Pancreas (tissue), 10 donors: ENCODE measurements at regions not wholly inside any gene's neighbourhood (a gene's known extent, or its start where the extent isn't known, plus 50 kb on each side); places are given as distances from the start of the nearest gene placed in this dataset.

ENCODE experiments used
- ATAC-seq, 4 donors: fragments of 200-7000 bp; cut with Tn5 transposase; one replicate each; pipeline versions ENCODE4 v1.8.0 to v1.9.1; 2020; ENCODE audit warnings: mild to moderate bottlenecking in 4 of 4, moderate library complexity in 4 of 4
- DNase-seq, 6 donors: peaks; one replicate each; pipeline ENCODE4 v3.0.0-alpha.2; 2020
- FAIRE-seq: peaks from 2 replicates; lab custom pipeline; 2012; peaks lifted over from hg19 to GRCh38; lab: Jason Lieb, UNC
- H3K27ac ChIP-seq, 4 donors: fragments of 200-600 bp; sonication (generic); 1 replicate in 3 of 4; 2 replicates in 1 of 4; pipeline versions ENCODE4 v1.5.0 to v1.8.0; 2020
- H3K27me3 ChIP-seq, 4 donors: fragments of 200-600 bp; one replicate each; pipeline ENCODE4 v1.8.0; 2021
- H3K36me3 ChIP-seq, 3 donors: fragments of 200-600 bp; sonication (generic) in 1 of 3; one replicate each; pipeline versions ENCODE4 v1.5.0 to v1.8.0; 2020 to 2021
- H3K4me1 ChIP-seq, 3 donors: fragments of 200-600 bp; one replicate each; pipeline ENCODE4 v1.8.0; 2021
- H3K4me3 ChIP-seq, 4 donors: fragments of 200-600 bp; sonication (generic) in 2 of 4; one replicate each; pipeline versions ENCODE4 v1.5.0 to v1.8.0; 2020 to 2021
- H3K9me3 ChIP-seq, 4 donors: fragments of 200-600 bp; one replicate each; pipeline ENCODE4 v1.8.0; 2021
- CTCF ChIP-seq, 4 donors: fragments of 200-600 bp; sonication (generic) in 3 of 4; IDR thresholded peaks; one replicate each; pipeline versions ENCODE4 v1.5.0 to v1.8.0; 2021; ENCODE audit warnings: antibody characterized with exemption in 4 of 4
- WGBS, 2 donors: extraction: QIAGEN DNeasy Blood & Tissue Kit; methylation state at CpG; one replicate each; pipeline ENCODE4 v1.1.7; 2013; 5-methylcytosine and 5-hydroxymethylcytosine counted together
- intact Hi-C, 3 donors: fragments of 100-400 bp; cut with DNase I; formaldehyde crosslinking; loops; one replicate each; pipeline versions ENCODE4 v1.11.1 to v1.14.2; 2022
- donor health status: healthy with polysubstance abuse.
- donor health status: DM: no; HTN: no; CAD: no; lungs with moderate emphysema.
- donor health status: DM: no; HTN: no; CAD: no.
- donor health status: control.
- donor health status: control.
- donor health status: Bipolar disorder and iron deficiency.
- donor health status: DM: yes; HTN: yes; CAD: no.
- donor health status: DM: no; HTN: no; CAD: no.
- donor health status: DM: no; HTN: no; CAD: no.
- donor health status: DM: yes; HTN: yes; CAD: no.

GRCh38 chr17:70499067-70499786, 329.9 kb downstream of the KCNJ2 start:
- ATAC-seq: peak in 3 of 4 donors; percentile 34 to 76 (median 74)
- no peak for TF ChIP-seq CTCF (IDR thresholded peaks at IDR 0.05)
- intact Hi-C loops: no loop called here
- 29 to 44% methylated on average over 2 of the region's 2 CpGs for WGBS, 2 donors
- H3K9me3 ChIP-seq: no peaks in the 10 kb centered on the region
- H3K36me3 ChIP-seq: no peaks in the 10 kb centered on the region
- H3K4me1 ChIP-seq: no peaks in the 10 kb centered on the region
- H3K27ac ChIP-seq: no peak overlapping the region
- H3K27me3 ChIP-seq: no peaks in the 10 kb centered on the region
- FAIRE-seq: no peak
- no peak for DNase-seq
- H3K4me3 ChIP-seq: no peak overlapping the region

- Histone ChIP-seq H3K27me3 (no peaks in the 10 kb centered on the region), H3K36me3 (no peaks in the 10 kb centered on the region), H3K4me1 (no peaks in the 10 kb centered on the region), H3K27ac (no peak overlapping the region), H3K4me3 (no peak overlapping the region), H3K9me3 (no peaks in the 10 kb centered on the region)
- DNase-seq (no peak), ATAC-seq (no peak), FAIRE-seq (no peak)
- no peak for TF ChIP-seq CTCF (IDR thresholded peaks at IDR 0.05)
- intact Hi-C loops: no loop called here
- WGBS, 2 donors: 76 to 85% methylated on average over 3 of the region's 3 CpGs
These were observed 334.1 kb downstream of the KCNJ2 start for GRCh38 chr17:70503449-70503848.

GRCh38 chr17:70510288-70510687, 341.0 kb downstream of the KCNJ2 start:
- FAIRE-seq (no peak), DNase-seq (no peak), ATAC-seq (no peak)
- no peaks in the 10 kb centered on the region for H3K9me3 ChIP-seq
- no peaks in the 10 kb centered on the region for H3K36me3 ChIP-seq
- no peak overlapping the region for H3K27ac ChIP-seq
- H3K4me1 ChIP-seq: no peaks in the 10 kb centered on the region
- no peak overlapping the region for H3K4me3 ChIP-seq
- intact Hi-C loops: no loop called here
- TF ChIP-seq CTCF (IDR thresholded peaks at IDR 0.05): no peak
- H3K27me3 ChIP-seq: no peaks in the 10 kb centered on the region
- WGBS, 2 donors: 71 to 75% methylated on average over 2 of the region's 2 CpGs

GRCh38 chr17:70517816-70518215, 348.5 kb downstream of the KCNJ2 start:
- ATAC-seq: no peak
- no peak for DNase-seq
- H3K36me3 ChIP-seq: no peaks in the 10 kb centered on the region
- H3K9me3 ChIP-seq: no peaks in the 10 kb centered on the region
- H3K4me3 ChIP-seq: no peak overlapping the region
- no peaks in the 10 kb centered on the region for H3K4me1 ChIP-seq
- intact Hi-C loops: no loop called here
- H3K27ac ChIP-seq: no peak overlapping the region
- FAIRE-seq: no peak
- TF ChIP-seq CTCF (IDR thresholded peaks at IDR 0.05): no peak
- no peaks in the 10 kb centered on the region for H3K27me3 ChIP-seq

- 80 to 89% methylated on average over 3 of the region's 3 CpGs for WGBS, 2 donors
- no peak overlapping the region for H3K27ac ChIP-seq
- DNase-seq: no peak
These were observed 350.0 kb downstream of the KCNJ2 start for GRCh38 chr17:70519300-70519699.

More at GRCh38 chr17:70519300-70519699, 350.0 kb downstream of the KCNJ2 start:
- intact Hi-C loops: no loop called here
- Histone ChIP-seq H3K4me1 (no peaks in the 10 kb centered on the region), H3K27me3 (no peaks in the 10 kb centered on the region), H3K4me3 (no peak overlapping the region), H3K36me3 (no peaks in the 10 kb centered on the region), H3K9me3 (no peaks in the 10 kb centered on the region)
- no peak for ATAC-seq
- TF ChIP-seq CTCF (IDR thresholded peaks at IDR 0.05): no peak
- FAIRE-seq: no peak
